Daoy (cell line): ENCODE measurements at regions not wholly inside any gene's neighbourhood (a gene's known extent, or its start where the extent isn't known, plus 50 kb on each side); places are given as distances from the start of the nearest gene placed in this dataset.
"Not testable (repeated sequence)": the region's sequence is repeated elsewhere in the genome, so short reads cannot be mapped to it uniquely, and the experiment has no call there.

Source experiments
- DNase-seq: peaks from one replicate; pipeline ENCODE4 v3.0.0-alpha.2; 2015; ENCODE audit warnings: low read depth

DNA sequence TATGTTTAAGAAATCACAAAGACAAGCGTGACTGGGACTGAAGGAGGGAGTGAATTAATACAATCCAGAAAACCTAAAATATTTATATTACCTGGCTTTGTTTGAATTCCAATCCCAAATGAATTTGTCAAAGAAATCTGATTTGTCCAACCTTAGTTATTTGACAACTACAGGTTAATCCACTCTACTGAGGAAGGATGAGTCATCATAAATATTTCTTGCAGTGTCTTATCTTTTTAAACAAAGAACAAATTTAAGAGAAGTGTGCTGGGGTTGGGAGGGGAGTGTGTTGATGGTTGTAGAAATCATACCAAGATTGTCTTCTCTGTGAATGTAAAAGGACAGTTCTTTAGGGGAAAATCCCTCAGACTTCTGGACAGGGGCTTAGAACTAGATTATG, 1106.3 kb upstream of the SLC39A10 start:
- no peak for DNase-seq

DNA sequence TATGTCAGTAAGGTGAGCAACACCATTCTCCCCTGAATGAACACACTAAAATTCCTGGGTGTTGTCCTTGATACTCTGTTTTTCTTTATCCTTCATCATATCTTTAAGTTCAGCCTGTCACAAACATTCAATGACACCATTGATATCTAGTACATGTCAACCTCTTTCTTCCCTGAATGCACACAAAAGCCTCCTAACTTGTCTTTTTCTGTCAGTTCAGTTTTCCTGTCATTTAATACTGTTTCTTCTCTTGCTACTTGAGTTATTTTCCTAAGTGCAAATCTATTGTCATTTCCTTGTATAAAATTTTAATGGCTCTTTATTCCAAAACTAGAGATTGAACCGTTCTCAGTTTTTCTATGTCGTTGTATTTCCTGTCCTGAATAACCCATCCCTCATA, 1107.6 kb upstream of the SLC39A10 start:
- no peak for DNase-seq

DNA sequence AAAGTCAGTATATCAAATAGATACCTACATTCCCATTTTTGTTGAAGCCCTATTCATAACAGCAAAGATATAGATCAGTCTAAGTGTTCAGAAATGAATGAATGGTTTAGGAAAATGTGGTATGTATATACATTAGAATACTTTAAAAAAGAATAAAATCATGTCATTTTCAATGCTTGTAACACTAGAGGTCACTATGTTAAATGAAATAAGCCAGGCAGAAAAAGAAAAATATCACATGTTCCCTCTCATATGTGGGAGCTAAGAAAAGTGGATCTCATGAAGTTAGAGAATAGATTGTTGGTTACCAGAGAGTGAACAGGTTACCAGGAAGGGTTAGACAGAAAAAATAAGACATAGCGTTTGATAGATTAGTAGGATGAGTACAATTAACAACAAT, 1111.0 kb upstream of the SLC39A10 start:
- no peak for DNase-seq

GRCh38 chr2:194539425-194539824, 1117.6 kb upstream of the SLC39A10 start:
- no peak for DNase-seq

GRCh38 chr2:194526121-194526520, 1130.9 kb upstream of the SLC39A10 start:
- DNase-seq: no peak

- DNase-seq: no peak
Measured at GRCh38 chr2:194514281-194514680, 1142.7 kb upstream of the SLC39A10 start.

GRCh38 chr2:194511070-194511469, 1146.0 kb upstream of the SLC39A10 start:
- DNase-seq: peak; percentile 2

- DNase-seq: not testable (repeated sequence)
Measured at GRCh38 chr2:194504876-194505275, 1152.2 kb upstream of the SLC39A10 start.

DNA sequence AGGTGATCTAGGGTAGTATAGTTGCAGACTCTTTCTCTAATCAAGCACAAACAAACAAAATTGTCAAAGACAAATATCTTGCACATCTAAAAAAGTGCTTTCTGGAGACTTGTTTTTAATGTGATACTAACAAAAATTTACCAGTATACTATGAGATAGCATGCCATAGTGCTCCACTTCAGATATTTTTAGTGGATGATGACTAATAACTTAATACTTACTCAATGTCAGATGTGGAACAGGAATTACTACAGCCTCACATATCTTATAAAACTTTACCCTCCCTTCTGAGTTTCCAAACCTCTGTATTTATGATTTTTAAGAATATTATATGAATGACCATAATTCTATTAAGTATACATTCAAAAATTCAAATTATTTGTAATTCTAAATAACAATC, 1162.0 kb upstream of the SLC39A10 start:
- no peak for DNase-seq

GRCh38 chr2:194494401-194494800, 1162.6 kb upstream of the SLC39A10 start:
- DNase-seq: no peak

DNA sequence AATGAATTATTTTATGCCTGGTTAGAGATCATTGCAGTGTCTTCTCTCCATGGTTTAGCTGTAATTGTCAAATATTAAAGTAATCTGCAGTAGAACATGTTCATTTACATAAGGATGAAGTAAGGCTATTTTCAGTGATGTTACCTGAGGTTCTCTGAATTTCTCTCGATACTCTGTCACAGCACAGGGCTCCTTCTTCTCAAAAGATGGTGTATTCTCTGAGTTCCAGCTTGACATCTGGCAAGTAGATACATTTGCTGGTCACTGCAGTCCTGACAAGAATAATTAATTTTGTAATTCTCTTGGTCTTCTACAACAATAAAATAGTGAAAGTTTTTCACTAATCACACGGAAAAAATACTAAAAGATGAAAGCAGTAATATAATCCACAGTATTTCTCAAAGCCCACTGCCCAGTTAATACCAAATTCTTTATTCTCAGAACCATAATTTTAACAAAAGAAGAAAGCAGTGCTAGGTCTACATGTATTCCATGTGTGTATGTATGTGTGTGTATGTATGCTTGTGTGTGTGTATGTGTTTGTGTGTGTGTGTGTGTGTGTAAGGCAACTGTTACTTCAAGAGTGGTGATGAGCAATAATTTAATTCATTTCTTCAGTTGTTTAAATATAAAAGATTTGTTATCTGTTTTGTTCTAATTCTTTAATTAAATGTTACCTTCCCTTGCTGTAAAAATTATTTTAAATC, 1165.5 kb upstream of the SLC39A10 start:
- no peak for DNase-seq

GRCh38 chr2:194486326-194486725, 1170.7 kb upstream of the SLC39A10 start:
- DNase-seq: no peak

GRCh38 chr2:194483041-194483440, 1174.0 kb upstream of the SLC39A10 start:
- no peak for DNase-seq

DNA sequence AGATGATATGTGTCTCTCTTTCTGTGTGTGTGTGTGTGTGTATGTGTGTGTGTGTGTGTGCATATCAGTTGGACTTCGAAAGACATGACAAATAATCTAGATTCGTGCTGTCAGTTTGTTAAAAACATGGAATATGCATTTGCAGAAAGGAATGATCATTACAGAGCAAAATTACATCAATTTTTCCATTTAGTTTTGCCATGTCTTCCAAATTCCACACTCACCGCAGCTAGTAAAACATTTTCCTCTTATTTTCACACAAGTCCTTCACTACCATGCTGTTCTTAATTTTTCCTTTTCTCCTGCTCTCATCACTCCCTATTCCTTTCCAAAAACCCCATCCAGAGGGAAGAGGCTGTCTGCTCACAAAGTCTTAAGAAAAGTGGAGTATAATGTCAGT, 1191.4 kb upstream of the SLC39A10 start:
- DNase-seq: no peak

DNA sequence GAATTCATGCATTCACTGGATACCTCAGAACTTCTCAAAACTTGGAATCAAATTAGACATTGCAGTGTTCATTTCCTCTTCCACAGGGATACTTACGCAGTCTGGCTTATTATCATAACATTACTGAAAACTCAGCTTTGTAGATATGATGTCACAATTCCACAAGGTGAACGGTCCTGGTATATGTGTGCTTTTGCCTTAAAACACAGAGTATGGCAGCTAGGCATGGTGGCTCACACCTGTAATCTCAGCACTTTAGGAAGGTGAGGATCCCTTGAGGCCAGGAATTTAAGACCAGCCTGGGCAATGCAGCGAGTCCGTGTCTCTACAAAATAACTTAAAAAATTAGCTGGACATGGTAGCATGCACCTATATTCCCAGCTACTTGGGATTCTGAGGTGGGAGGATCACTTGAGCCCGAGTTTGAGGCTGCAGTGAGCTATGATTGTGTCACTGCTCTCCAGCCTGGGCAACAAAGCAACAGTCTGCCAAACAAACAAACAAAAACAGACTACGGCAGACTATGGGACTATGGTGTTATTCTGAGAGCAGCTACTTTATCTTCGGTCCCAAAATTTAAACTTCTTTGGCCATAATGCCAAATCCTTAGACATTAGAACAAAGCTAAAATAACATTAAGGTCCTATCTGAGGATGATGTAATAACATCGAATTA, 1191.9 kb upstream of the SLC39A10 start:
- DNase-seq: no peak

- not testable (repeated sequence) for DNase-seq
Measured at GRCh38 chr2:194462883-194463282, 1194.1 kb upstream of the SLC39A10 start.

DNA sequence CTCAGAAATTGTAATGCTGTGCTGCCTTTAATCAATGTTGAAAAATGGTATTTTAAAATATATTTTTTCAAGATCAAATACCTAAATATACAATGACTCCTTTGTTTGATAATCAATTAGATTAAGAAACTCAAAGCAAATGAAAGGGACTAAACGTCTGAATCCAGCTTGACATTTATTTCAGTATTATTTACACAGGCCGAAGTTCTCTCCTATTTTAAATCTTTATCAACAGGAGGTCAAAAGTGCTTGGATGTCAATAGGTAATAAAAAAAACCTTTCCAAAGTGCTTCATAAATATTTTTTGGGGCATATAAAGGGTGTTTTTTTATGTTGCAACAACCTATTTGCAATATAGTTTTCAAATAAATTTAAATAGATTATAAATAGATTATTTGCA, 1201.7 kb upstream of the SLC39A10 start:
- no peak for DNase-seq

DNA sequence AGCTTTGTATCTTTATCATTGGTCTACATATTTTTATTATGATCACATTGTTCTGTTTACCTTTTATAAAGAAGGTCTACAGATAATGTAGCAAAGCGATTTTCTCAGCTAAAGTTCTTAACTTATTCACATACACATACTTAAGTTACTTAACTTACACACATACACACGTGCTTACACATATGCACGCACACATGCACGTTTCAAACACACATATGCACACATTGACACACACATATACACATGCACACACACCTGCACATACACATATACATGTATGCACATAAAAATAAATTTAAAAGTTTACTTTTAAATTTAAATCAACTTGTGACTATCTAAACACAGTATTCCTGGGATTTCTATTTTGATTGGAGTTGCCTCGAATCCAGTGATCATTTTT, 1204.5 kb upstream of the SLC39A10 start:
- no peak for DNase-seq

DNA sequence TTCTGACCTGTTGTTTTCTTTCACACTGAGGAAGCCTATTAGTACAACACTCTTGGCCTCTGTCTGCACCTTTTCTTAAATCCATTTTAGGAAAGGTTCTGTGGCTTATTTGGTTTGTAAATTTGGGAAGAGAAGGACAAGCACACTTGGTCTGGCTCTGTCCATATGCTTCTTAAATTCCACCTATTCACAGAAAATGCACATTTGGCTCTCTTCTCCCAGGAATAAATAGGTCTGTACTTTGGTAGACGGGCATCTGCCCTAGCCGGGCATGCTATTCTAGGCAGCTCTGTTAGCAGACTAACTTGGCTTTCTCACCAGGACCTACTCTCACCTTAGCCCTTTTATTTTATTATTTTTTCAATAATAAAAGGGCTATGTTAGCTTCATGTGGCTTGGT, 1211.8 kb upstream of the SLC39A10 start:
- no peak for DNase-seq

GRCh38 chr2:194443926-194444325, 1213.1 kb upstream of the SLC39A10 start:
- DNase-seq: no peak

- DNase-seq: no peak
Measured at GRCh38 chr2:194424683-194425209, 1232.3 kb upstream of the SLC39A10 start.

DNA sequence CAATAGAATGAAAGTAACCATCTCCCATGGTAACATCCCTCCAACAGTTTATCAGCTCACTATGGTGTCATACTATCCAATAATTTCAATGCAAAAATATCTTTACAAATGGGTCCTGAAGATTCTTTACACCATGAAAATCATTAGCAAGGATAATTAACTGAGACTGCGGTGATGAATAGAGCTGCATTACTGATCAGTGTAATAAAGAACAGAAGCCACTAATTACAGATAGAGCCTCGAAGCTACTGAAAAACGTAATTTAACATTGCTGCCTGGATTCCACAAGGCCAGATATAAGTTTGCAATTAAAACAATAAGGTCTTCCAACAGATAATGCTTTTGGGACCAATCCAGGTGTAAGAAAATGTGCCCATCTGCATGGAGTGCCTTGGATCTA, 1245.8 kb upstream of the SLC39A10 start:
- DNase-seq: no peak

- no peak for DNase-seq
Measured at GRCh38 chr2:194395818-194396217, 1261.2 kb upstream of the SLC39A10 start.
